Calu3 (cell line): ENCODE measurements at regions not wholly inside any gene's neighbourhood (a gene's known extent, or its start where the extent isn't known, plus 50 kb on each side); places are given as distances from the start of the nearest gene placed in this dataset.

Source experiments
- BruUV-seq: library from RNA; stranded (reverse); fragments of 400-500 nt; replicated peaks from 2 replicates; lab custom pipeline; 2021; lab: Mats Ljungman, UMichigan
- CTCF ChIA-PET: fragments of 300-600 bp; sonication (Branson Sonifier 250); formaldehyde crosslinking; loops from one replicate; lab custom pipeline; 2022; ENCODE audit warnings: antibody characterized with exemption; lab: Charles Lee
- DNase-seq: peaks from one replicate; pipeline ENCODE4 v3.0.0; 2022
- H3K27ac Mint-ChIP-seq: one replicate; pipeline ENCODE4 v1.8.0; 2022; ENCODE audit warnings: mixed read lengths; ENCODE audit not compliant: unreplicated experiment
- H3K27me3 Mint-ChIP-seq: one replicate; pipeline ENCODE4 v1.8.0; 2022; ENCODE audit warnings: mixed read lengths; ENCODE audit not compliant: unreplicated experiment
- H3K36me3 Mint-ChIP-seq: one replicate; pipeline ENCODE4 v1.8.0; 2022; ENCODE audit warnings: mild to moderate bottlenecking, moderate library complexity, mixed read lengths; ENCODE audit not compliant: insufficient read depth, unreplicated experiment
- H3K4me1 Mint-ChIP-seq: one replicate; pipeline ENCODE4 v1.8.0; 2022; ENCODE audit warnings: mild to moderate bottlenecking, low read depth, mixed read lengths; ENCODE audit not compliant: unreplicated experiment
- H3K4me3 Mint-ChIP-seq: one replicate; pipeline ENCODE4 v1.8.0; 2022; ENCODE audit warnings: mild to moderate bottlenecking, low read depth, moderate library complexity, mixed read lengths; ENCODE audit not compliant: unreplicated experiment
- H3K9me3 Mint-ChIP-seq: one replicate; pipeline ENCODE4 v1.8.0; 2022; ENCODE audit warnings: low read depth, mixed read lengths; ENCODE audit not compliant: unreplicated experiment
- CTCF ChIP-seq: fragments of 200-600 bp; IDR thresholded peaks from one replicate; pipeline ENCODE4 v1.8.0; 2022; ENCODE audit warnings: antibody characterized with exemption; ENCODE audit not compliant: unreplicated experiment
- intact Hi-C: fragments of 100-400 bp; cut with micrococcal nuclease; formaldehyde crosslinking; loops from one replicate; pipeline ENCODE4 v1.10.0; 2022; ENCODE audit not compliant: unreplicated experiment

GRCh38 chr10:106226828-106227227, 937.7 kb downstream of the SORCS1 start:
- peaks cover 5% of the 10 kb centered on the region for H3K9me3 Mint-ChIP-seq
- H3K4me1 Mint-ChIP-seq = no peaks in the 10 kb centered on the region
- H3K27ac Mint-ChIP-seq = no peak overlapping the region
- CTCF ChIA-PET = no interaction called here
- H3K27me3 Mint-ChIP-seq = no peaks in the 10 kb centered on the region
- no peak for TF ChIP-seq CTCF
- intact Hi-C loops = no loop called here
- no peak overlapping the region for H3K4me3 Mint-ChIP-seq
- H3K36me3 Mint-ChIP-seq = no peaks in the 10 kb centered on the region
- BruUV-seq = no TSS peak
- DNase-seq = no peak

- intact Hi-C loops = no loop called here
- CTCF ChIA-PET = no interaction called here
- H3K27ac Mint-ChIP-seq = no peak overlapping the region
- no peaks in the 10 kb centered on the region for H3K36me3 Mint-ChIP-seq
- no peaks in the 10 kb centered on the region for H3K27me3 Mint-ChIP-seq
- H3K4me1 Mint-ChIP-seq = no peaks in the 10 kb centered on the region
- DNase-seq = no peak
- no peak overlapping the region for H3K4me3 Mint-ChIP-seq
- BruUV-seq = no TSS peak
- no peak for TF ChIP-seq CTCF
- H3K9me3 Mint-ChIP-seq = peaks cover 7% of the 10 kb centered on the region
Observed at GRCh38 chr10:106226142-106226541, 938.4 kb downstream of the SORCS1 start.

- no peaks in the 10 kb centered on the region for H3K36me3 Mint-ChIP-seq
- intact Hi-C loops = no loop called here
Observed at GRCh38 chr10:106224676-106225075, 939.8 kb downstream of the SORCS1 start.

GRCh38 chr10:106217627-106218026, 946.9 kb downstream of the SORCS1 start:
- no peaks in the 10 kb centered on the region for H3K4me1 Mint-ChIP-seq
- no peaks in the 10 kb centered on the region for H3K36me3 Mint-ChIP-seq
- no peak overlapping the region for H3K27ac Mint-ChIP-seq
- no peak for TF ChIP-seq CTCF
- H3K27me3 Mint-ChIP-seq = no peaks in the 10 kb centered on the region
- BruUV-seq = no TSS peak
- no peak overlapping the region for H3K4me3 Mint-ChIP-seq
- CTCF ChIA-PET = no interaction called here
- no peak for DNase-seq
- intact Hi-C loops = no loop called here
- peaks cover 3% of the 10 kb centered on the region for H3K9me3 Mint-ChIP-seq

More at GRCh38 chr10:106224676-106225075, 939.8 kb downstream of the SORCS1 start:
- no TSS peak for BruUV-seq
- DNase-seq = no peak
- Mint-ChIP-seq H3K27me3 (no peaks in the 10 kb centered on the region), H3K4me1 (no peaks in the 10 kb centered on the region), H3K27ac (no peak overlapping the region), H3K4me3 (no peak overlapping the region), H3K9me3 (peaks cover 6% of the 10 kb centered on the region)
- no peak for TF ChIP-seq CTCF
- CTCF ChIA-PET = no interaction called here
